Vagina (tissue), 2 donors: ENCODE measurements at regions not wholly inside any gene's neighbourhood (a gene's known extent, or its start where the extent isn't known, plus 50 kb on each side); places are given as distances from the start of the nearest gene placed in this dataset.

ENCODE experiments used
- DNase-seq, 2 donors: peaks; one replicate each; pipeline ENCODE4 v3.0.0-alpha.2; 2017; ENCODE audit errors: extremely low spot score in 2 of 2
- H3K27ac ChIP-seq: fragments of 200-600 bp; sonication (generic); one replicate; pipeline ENCODE4 v1.5.1; 2019
- H3K27me3 ChIP-seq: fragments of 200-600 bp; sonication (generic); one replicate; pipeline ENCODE4 v1.5.1; 2019
- H3K36me3 ChIP-seq, 2 donors: fragments of 200-600 bp; sonication (generic); one replicate each; pipeline ENCODE4 v1.5.1; 2017 to 2019
- H3K4me1 ChIP-seq: fragments of 200-600 bp; sonication (generic); one replicate; pipeline ENCODE4 v1.5.1; 2019
- H3K4me3 ChIP-seq, 2 donors: fragments of 200-600 bp; sonication (generic); 1 replicate in 1 of 2; 2 replicates in 1 of 2; pipeline ENCODE4 v1.5.1; 2016 to 2019
- H3K9me3 ChIP-seq: fragments of 200-600 bp; sonication (generic); one replicate; pipeline ENCODE4 v1.5.1; 2019
- CTCF ChIP-seq, 3 experiments: fragments of 450-650 bp in 2 of 3; fragments of 200-600 bp in 1 of 3; sonication (generic) in 1 of 3; IDR thresholded peaks; one replicate each; pipeline ENCODE4 v1.5.1; 2017 to 2019; ENCODE audit warnings: antibody characterized with exemption in 3 of 3, mild to moderate bottlenecking in 2 of 3, moderate library complexity in 2 of 3
- POLR2A ChIP-seq, 2 donors: fragments of 450-650 bp; IDR thresholded peaks; one replicate each; pipeline ENCODE4 v1.6.1; 2017; ENCODE audit warnings: antibody characterized with exemption in 2 of 2, mild to moderate bottlenecking in 2 of 2, moderate library complexity in 2 of 2
- POLR2AphosphoS5 ChIP-seq, 2 donors: sonication (generic); formaldehyde crosslinking; IDR thresholded peaks; one replicate each; pipeline ENCODE4 v1.9.0; 2017; ENCODE audit warnings: antibody characterized with exemption in 2 of 2, mild to moderate bottlenecking in 2 of 2, low read depth in 1 of 2; ENCODE audit not compliant: insufficient read depth in 1 of 2
- intact Hi-C: fragments of 100-400 bp; cut with DNase I; formaldehyde crosslinking; loops from one replicate; pipeline ENCODE4 v1.15.1; 2023

GRCh38 chr4:106698621-106699195, 330.1 kb upstream of the GIMD1 start:
- H3K27me3 ChIP-seq = no peaks in the 10 kb centered on the region
- no peak for DNase-seq
- no peak overlapping the region for H3K27ac ChIP-seq
- intact Hi-C loops = no loop called here
- H3K9me3 ChIP-seq = no peaks in the 10 kb centered on the region
- H3K4me3 ChIP-seq = no peak overlapping the region
- TF ChIP-seq POLR2AphosphoS5 (IDR thresholded peaks at IDR 0.05; ENCODE audit: insufficient read depth in 1 of 2, low read depth in 1 of 2) = no peak
- TF ChIP-seq CTCF (IDR thresholded peaks at IDR 0.05) = no peak
- TF ChIP-seq POLR2A (IDR thresholded peaks at IDR 0.05) = no peak
- no peaks in the 10 kb centered on the region for H3K36me3 ChIP-seq
- no peaks in the 10 kb centered on the region for H3K4me1 ChIP-seq

GRCh38 chr4:106695501-106696262, 327.1 kb upstream of the GIMD1 start:
- H3K36me3 ChIP-seq = no peaks in the 10 kb centered on the region
- H3K27me3 ChIP-seq = no peaks in the 10 kb centered on the region
- TF ChIP-seq CTCF (IDR thresholded peaks at IDR 0.05) (no peak), POLR2A (IDR thresholded peaks at IDR 0.05) (no peak), POLR2AphosphoS5 (IDR thresholded peaks at IDR 0.05; ENCODE audit: insufficient read depth in 1 of 2, low read depth in 1 of 2) (no peak)
- H3K4me3 ChIP-seq = no peak overlapping the region
- H3K9me3 ChIP-seq = no peaks in the 10 kb centered on the region
- H3K27ac ChIP-seq = no peak overlapping the region
- no peak for DNase-seq
- H3K4me1 ChIP-seq = no peaks in the 10 kb centered on the region
- intact Hi-C loops = no loop called here

GRCh38 chr4:106694232-106694631, 325.7 kb upstream of the GIMD1 start:
- no peak overlapping the region for H3K4me3 ChIP-seq
- no peaks in the 10 kb centered on the region for H3K27me3 ChIP-seq
- no peaks in the 10 kb centered on the region for H3K9me3 ChIP-seq
- no peaks in the 10 kb centered on the region for H3K36me3 ChIP-seq
- no peak for TF ChIP-seq POLR2AphosphoS5 (IDR thresholded peaks at IDR 0.05; ENCODE audit: insufficient read depth in 1 of 2, low read depth in 1 of 2)
- no peak for TF ChIP-seq POLR2A (IDR thresholded peaks at IDR 0.05)
- no peak for TF ChIP-seq CTCF (IDR thresholded peaks at IDR 0.05)
- H3K4me1 ChIP-seq = no peaks in the 10 kb centered on the region
- no peak for DNase-seq
- no peak overlapping the region for H3K27ac ChIP-seq
- intact Hi-C loops = no loop called here

- Histone ChIP-seq H3K9me3 (no peaks in the 10 kb centered on the region), H3K4me3 (no peak overlapping the region), H3K4me1 (no peaks in the 10 kb centered on the region), H3K27ac (no peak overlapping the region), H3K27me3 (no peaks in the 10 kb centered on the region), H3K36me3 (no peaks in the 10 kb centered on the region)
- TF ChIP-seq POLR2AphosphoS5 (IDR thresholded peaks at IDR 0.05; ENCODE audit: insufficient read depth in 1 of 2, low read depth in 1 of 2) = no peak
- no peak for TF ChIP-seq POLR2A (IDR thresholded peaks at IDR 0.05)
- TF ChIP-seq CTCF (IDR thresholded peaks at IDR 0.05) = no peak
- intact Hi-C loops = no loop called here
- no peak for DNase-seq
These were observed 323.2 kb upstream of the GIMD1 start for GRCh38 chr4:106691749-106692148.

GRCh38 chr4:106690487-106690886, 321.9 kb upstream of the GIMD1 start:
- H3K36me3 ChIP-seq = no peaks in the 10 kb centered on the region
- H3K27ac ChIP-seq = no peak overlapping the region
- DNase-seq = no peak
- H3K4me1 ChIP-seq = no peaks in the 10 kb centered on the region
- no peaks in the 10 kb centered on the region for H3K27me3 ChIP-seq
- intact Hi-C loops = no loop called here
- no peak overlapping the region for H3K4me3 ChIP-seq
- TF ChIP-seq POLR2A (IDR thresholded peaks at IDR 0.05) (no peak), POLR2AphosphoS5 (IDR thresholded peaks at IDR 0.05; ENCODE audit: insufficient read depth in 1 of 2, low read depth in 1 of 2) (no peak), CTCF (IDR thresholded peaks at IDR 0.05) (no peak)
- no peaks in the 10 kb centered on the region for H3K9me3 ChIP-seq
